GM18519 (cell line): ENCODE measurements at regions not wholly inside any gene's neighbourhood (a gene's known extent, or its start where the extent isn't known, plus 50 kb on each side); places are given as distances from the start of the nearest gene placed in this dataset.

Experiments used
- ATAC-seq: cut with Tn5 transposase; IDR thresholded peaks from one replicate; pipeline ENCODE4 v1.9.1; 2021; ENCODE audit warnings: mild to moderate bottlenecking, moderate library complexity; ENCODE audit not compliant: unreplicated experiment, low FRiP score

DNA sequence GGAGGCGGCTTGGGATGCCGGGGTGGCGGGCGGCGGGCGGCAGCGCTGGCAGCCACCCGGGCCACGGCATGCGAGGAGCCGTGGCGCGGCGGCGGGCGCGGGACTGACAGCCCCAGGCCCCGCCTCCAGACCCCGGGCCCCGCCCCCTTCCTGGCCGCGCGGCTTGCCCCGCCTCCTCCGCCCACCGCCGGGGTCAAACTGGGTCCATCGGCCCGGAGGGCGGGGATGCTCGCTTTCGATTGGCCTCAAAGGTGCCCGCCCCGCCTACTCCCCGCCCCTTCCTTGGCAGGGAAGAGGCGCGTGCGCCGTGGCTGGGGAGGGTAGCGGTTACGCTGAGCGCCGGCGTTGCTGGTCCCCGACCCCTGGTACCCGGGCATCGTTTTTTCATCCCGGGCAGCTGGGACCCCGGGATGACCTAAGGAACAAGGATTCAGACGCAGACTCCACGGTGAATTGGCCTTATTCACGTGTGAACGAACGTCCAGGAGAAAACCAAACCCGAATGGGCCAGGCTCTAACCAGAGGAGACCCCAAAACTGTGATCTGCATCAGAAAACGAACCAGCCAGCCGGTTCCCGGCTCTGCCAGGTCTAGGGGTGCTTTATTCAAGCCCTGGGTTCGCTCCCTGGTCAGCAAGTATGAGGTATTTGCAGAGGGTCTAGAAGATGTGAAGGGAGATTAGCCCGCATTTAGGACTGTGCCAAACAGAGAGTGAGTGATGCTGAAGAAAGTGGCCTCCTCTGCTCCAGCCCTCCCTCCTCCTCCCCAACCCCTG is 117.2 kb upstream of the GUCA2B start:
- peak; percentile 81 for ATAC-seq

DNA sequence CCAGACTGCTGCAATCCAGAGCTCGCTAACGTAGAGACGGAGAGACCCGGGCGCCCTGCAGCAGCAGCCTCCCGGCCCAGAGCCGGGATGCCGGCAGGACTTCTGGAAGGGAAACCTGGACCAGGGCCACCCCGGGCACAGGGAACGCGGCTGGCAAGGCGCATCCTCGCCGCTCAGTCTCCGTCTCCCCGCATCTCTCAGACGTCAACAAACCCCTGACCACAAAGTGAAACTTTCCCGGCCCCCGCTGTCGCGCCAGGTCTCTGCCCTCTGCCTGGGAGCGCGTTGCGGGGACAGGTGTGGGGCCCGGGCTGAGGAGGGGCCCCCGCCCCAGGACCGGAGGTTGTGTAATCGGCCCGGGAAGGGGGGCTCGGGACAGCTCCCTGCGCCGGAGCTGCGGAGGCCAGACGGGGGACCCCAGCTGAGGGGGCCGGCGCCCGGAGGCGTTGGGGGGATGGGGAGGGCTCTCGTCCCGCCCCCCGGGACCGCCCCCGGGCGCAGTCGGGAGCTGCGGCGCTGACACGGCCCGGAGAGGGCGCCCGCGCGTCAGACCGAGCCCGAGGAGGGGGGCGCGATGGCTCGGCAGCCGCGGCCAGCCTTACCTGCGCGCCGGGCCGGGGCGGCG is 116.6 kb upstream of the HIVEP3 start:
- ATAC-seq = peak; percentile 57

DNA sequence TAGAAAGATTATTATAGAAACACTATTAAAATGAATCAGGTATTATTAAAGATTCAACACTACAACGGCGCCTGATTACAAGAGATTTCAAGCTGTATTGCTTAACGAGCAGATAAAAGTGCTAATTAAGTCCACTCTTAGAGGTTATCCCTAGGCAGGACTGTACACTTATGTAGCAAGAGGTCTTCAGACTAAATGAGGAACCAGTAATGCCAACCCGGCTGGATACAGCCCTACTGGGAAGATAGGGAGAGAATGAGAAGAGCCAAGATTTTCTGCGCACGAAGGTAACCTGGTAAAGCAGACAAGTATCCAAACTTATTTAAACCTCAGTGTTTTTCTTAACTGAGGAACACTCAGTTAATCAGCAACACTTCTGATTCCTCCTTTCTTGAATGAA is 115.7 kb upstream of the HIVEP3 start:
- ATAC-seq = no peak

DNA sequence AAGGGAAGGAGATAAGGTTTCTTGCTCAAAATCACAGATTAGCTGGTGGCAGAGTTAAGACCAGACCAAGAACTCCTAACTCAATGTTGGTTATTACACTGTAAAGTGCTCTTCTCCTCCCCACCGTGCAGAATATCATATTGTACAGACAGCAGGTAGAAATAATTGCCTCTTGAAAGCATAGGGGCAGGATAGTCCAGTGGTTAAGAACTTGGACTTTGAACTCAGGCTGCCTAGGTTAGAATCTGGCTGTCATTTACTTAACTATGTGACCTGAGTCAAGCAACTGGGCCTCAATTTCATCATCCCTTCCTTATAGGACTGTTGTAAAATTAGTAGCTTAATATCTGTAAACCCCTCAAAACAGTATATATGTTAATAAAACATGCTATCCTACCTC is 114.9 kb upstream of the HIVEP3 start:
- no peak for ATAC-seq

DNA sequence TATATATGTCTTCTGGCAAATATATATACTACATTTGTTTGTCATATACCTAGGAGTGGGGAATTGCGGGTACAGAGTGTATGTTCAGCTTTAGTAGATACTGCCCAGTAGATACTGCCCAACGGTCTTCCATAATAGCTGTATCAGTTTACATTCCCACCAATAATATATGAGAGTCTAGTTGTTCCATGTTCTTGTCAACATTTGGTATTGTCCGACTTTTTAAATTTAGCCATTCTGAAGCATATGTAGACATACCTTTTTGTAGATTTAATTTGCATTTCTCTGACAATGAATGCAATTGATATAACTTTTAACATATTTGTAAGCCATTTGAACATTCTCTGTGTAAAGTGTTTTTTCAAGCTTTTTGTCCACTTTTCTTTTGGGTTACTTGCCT is 99.0 kb upstream of the HIVEP3 start:
- ATAC-seq = no peak

DNA sequence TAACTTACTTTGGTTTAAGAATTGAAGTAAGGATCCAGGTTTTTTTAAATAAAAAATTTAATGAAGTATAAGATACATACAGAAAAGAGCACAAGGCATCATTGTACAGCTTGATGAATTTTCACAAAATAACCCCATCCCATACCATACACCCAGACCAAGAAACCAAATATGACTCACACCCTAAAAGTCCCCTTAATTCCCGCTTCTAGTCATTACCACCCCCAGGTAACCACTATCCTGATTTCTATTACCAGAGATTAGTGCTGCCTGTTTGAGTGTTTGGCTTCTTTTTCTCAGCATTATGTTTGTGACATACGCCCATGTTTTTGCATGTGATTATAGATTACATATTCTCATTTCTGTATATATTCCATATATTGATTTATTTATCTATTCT is 98.5 kb upstream of the HIVEP3 start:
- no peak for ATAC-seq

DNA sequence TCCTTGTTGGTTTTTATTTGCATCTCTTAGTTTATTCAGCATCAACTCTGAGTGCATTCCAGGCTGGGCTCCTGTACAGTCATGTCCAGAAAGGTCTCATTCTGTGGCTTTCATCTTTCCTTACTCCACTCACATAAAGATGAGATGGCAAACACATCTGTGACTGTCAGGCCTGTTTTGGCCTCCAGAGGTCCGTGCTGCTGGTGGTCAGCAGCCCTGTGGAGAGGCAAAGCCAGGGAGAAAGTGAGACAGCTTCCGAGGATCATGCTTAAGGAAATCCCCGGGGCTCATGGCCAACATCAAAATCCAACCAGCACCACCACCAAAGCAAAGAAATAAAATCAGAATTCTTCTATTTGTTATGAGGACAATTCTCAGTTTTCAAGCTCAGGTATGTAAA is 96.1 kb upstream of the HIVEP3 start:
- ATAC-seq = no peak

DNA sequence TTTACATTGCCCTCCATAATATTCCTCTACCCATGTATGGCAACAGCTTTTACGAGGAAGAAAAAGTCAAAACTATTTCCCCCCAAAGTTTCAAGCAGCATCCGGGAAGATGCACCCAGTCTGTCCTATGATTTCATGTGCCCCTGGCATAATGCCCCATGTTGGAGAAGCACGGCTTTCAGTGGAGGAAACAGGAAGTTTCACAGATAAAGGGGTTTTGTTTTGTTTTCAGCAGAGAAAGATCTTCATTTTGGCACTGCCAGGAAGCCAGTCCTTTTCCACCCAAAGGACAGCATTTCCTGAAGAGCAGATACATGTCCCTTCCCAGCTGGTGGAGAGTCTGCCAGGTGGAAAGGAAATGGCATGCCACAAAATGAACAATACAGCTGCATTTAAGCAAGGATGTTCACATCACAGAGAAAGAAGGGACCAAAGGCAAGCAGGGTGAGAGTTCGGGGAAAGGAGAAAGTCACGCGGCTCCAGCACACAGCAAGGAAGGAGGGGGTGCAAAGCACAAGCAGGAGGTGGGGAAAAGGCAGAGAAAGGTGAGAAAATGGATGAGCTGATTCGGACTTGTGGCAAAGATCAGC is 95.3 kb upstream of the HIVEP3 start:
- ATAC-seq = no peak

DNA sequence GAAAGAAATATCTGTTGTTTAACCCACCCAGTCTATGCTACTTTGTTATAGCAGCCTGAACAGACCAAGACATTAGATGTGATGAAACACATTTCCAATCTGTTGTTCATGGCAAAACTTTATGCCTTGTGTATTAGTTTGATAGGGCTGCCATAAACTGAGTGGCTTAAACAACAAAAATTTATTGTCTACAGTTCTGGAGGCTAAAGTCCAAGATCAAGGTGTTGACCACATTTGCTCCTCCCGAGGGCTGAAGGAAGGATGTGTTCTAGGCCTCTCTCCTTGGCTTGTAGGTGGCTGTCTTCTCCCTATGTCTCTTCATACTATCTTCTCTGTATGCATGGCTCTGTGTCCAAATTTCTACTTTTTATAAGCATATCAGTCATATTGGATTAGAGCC is 94.1 kb upstream of the HIVEP3 start:
- ATAC-seq = no peak

DNA sequence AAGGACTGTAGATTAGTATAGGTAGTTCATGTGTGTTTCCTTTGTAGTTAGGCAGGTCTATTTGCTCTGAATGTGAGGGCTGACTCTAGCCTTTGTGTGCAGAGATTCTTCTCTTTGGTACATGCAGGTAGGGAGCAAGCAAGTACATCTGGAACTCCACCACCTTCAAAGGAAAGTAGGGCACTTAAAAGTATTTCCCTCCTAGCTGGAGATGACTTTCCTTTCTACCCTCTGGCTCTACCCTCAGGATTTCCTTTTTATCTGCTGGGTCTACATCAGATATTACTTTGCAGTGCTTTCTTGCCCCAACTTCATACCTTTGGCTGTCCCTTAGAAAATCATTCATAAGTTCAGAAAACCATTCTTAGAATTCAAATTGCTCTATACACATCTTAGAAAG is 91.7 kb upstream of the HIVEP3 start:
- ATAC-seq = no peak

DNA sequence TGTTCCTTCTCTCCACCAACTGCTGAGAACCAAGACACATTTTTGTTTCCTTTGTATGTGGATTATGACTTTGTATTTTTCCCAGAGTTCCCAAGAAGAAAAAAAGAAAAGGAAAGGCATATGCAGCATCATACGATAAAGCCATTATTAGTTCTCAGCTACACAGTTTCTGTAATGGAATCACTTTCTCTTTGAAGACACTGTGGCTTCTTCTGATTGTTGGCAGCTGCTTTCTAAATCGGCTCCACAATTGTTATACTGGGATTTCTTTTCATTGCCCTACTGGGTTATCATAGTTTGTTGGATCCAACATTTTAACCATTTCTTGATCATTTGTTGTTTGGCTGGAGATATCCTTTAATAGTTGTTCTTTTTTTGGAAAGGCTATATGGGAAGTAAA is 89.5 kb upstream of the HIVEP3 start:
- ATAC-seq = no peak

DNA sequence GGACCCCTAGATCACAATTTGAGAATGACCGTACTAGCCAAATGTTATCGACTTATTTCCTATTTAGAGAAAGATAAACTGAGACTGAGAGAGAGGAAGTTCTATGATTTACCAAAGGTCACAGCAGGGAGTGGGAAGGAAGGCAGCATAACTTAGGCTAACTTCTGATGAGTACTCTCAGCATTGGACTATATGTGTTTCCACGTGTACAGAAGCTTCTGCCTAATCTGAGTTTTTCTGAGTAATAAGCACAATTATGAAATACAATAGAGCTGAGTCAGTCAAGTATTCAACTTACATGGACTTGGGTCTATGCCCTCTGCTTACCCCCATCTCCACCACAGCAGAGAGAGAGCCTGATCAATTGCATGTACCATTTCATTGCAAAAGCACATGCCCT is 88.1 kb upstream of the HIVEP3 start:
- no peak for ATAC-seq

DNA sequence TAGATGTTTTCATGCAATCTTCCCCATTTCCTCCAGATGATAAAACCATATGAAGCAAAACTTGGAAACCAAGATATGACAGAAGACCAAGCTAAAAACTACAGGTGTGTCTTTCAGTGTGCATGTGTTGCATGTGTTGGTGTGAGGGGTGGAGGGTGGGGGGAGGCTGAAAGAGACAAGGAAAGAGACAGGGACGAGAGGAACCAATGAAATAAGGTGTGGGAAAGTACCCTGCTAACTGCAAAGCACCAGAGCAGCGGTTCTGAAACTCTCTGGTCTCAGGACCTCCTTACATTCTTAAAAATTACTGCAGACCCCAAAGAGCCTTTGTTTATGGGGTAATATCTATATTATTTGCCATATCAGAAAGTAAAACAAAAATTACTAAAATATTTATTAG is 87.4 kb upstream of the HIVEP3 start:
- ATAC-seq = no peak

DNA sequence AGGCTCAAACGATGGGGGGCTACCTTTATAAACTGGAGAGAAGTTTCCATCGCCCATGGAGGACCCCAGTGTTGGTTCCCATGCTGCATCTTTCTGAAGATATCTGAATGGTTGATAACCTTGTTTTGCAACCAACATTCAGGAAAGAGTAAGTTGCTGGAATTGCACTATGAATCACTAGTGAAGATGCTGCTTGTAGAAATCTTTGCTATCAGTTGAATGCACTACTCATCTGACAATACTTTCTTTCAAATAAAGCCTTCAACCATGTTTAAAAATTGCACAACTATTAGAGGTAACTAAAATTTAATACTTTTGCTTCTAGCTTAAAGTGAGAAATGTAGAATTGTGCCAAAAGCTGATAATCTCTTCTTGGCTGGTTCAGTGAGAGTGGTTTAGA is 86.8 kb upstream of the HIVEP3 start:
- ATAC-seq = no peak

DNA sequence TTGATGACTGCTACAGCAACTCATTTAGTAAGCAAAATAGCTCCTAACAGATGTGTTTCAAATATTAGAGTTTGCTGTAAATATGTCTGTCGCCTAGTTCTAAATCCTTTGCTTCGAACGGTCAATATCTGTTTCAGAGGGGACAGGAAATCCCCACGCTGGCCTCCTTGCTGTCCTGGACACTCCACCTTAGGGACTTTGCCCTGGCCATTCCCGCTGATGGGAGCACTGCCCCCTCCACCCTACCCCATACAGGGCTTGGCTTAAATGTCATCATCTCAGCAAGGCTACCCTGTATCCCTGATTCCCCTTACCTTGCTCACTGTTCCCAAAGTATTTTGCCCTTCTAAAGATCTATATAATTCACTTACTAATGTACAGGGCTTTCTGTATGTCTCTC is 86.1 kb upstream of the HIVEP3 start:
- ATAC-seq = no peak

DNA sequence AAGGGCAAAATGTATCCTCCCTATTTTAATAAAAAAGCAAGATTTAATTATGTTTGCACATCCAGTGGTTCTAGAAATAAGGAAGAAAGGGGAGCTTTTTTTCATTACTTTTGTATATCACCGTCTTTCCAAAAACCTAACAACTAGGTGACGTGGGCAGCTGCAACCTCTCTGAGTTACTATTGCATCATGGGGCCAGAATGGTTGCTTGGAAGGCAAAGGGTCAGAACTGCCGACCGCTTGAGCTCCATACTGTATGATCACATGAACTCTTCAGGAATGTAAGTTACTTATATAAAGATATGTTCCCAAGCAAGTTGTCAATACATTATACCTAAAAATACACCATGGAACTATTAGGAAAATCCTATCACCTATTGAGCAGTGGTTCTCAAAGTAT is 85.6 kb upstream of the HIVEP3 start:
- ATAC-seq = no peak

DNA sequence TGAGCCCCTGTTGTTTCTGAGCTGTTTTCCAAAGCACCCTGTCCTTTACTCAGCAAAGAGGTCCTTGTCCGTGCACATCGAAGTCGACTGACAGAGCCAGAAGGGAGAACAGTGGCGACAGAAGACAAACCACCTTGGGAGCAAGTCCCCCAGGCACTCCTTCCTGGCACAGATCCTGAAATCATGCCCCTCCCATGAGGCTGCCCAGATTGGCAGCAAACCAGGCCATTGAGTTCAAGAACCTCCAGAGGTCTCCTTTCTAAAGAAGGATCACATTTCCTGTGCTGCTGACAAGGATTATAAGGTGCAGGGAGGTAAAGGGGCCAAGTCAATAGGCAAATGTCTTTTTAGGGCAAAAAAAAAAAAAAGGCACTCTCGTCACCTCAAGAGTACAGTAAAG is 84.7 kb upstream of the HIVEP3 start:
- no peak for ATAC-seq

DNA sequence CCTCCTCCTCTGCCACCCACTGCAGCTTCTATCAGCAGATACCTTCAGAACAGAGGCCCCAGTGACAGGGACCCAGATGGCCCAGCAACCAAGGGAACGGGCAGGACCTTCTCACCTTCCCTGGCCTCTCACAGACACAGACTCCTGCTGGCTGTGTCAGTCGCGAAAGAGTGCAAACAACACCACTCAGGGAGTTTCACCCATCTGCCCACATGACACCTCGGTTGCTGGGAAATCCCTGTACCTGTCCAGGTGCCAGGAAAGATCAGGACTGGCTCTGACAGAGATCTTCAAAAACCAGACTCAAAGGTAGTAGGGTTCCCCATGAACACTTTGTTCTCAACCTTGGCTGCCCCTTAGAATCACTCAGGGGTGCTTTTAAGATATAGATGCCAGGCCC is 83.5 kb upstream of the HIVEP3 start:
- ATAC-seq = no peak

DNA sequence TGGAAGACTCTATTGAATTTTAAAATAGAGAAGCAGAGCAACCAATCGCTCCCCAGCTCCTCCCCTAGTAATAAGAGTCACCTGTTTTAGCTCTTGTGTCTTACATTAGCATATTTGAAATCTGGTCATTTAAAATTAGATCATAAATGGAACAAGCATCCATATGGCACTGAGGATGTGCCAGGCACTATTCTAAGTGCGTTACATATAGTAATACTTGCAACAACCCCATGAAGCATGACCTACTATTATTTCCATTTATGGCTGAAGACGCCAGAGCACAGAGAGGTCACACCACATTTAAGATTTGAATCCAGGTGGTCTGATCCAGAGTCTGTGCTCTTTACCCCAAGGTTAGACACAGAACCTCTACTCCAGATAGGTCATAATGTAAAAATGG is 82.0 kb upstream of the HIVEP3 start:
- ATAC-seq = no peak

DNA sequence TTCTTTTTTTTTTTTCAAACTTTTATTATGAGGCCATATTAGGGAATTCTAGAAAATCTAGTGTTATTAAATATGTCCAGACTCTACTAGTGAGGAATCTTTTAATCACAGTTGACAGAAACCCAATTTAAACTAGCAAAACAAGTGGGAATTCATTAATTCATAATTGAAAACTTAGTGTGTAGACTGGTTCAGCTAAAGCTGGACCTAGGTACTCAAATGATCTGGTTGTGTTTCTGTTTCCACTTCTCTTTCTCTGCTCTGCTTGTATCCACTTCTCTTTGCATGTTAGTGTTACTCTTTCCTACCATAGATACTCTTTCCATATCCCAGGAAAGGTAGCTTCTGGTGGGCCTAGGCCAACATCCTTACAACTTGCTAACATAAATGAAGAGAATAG is 81.2 kb upstream of the HIVEP3 start:
- ATAC-seq = no peak

DNA sequence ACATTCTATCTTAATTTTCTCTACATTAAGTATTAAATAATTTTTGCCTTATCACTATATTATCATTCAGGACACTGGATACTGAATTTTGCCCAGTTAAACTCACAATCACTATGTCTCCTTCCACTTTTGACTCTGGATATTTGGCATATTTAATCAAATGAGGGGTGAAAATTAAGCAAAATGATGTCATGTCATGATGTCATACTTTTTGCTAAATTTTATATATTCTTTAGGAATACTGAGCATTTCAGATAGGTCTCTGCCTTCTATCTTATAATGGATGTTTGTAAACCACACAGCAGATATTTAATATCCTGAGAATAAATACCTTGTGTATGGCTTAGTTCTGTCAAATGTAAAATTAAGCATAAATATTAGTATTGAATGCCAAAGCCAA is 79.5 kb upstream of the HIVEP3 start:
- ATAC-seq = no peak

DNA sequence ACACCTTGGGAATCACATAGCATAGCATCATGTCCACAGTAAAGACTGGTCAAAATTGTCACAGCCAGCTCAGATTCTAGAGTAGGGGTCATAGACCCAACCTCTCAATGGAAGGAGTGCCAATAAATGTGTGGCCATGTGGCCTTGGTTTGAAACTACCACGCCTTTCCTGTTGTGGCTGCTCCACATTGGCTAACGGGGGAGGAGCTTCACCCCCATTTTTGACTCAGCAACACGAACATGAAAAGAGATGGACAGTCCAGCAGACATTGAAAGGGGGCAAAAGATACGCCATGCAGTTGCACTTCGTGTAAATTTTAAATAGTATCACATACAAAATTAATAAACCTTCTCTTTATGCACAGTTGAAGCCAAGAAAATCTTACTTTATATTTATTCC is 78.4 kb upstream of the HIVEP3 start:
- ATAC-seq = no peak
